ENCODE measurements at regions not wholly inside any gene's neighbourhood (a gene's known extent, or its start where the extent isn't known, plus 50 kb on each side); places are given as distances from the start of the nearest gene placed in this dataset.
"Not testable (repeated sequence)": the region's sequence is repeated elsewhere in the genome, so short reads cannot be mapped to it uniquely, and the experiment has no call there.

DNA sequence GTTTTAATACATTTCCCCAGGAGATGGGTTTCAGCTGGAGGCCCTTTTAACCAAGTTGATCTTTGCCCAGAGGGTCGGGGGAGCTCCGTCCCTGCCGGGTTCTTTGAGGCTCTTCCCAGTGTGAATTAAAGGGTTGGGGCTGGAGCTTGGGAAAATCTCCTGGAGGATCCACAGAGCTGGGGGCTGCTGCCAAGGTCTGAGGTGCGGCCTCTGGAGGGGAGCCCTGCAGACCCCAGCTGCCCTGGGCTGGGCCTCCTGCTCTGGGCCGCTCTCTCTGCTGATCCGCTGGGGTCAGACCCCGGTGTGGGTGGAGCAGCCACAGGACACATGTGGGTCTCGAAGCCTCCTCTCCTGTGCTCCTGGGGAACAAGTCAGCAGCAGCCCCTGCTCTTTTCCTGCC, 51.4 kb upstream of the SFSWAP start:
- TF ChIP-seq, protein P1, sequence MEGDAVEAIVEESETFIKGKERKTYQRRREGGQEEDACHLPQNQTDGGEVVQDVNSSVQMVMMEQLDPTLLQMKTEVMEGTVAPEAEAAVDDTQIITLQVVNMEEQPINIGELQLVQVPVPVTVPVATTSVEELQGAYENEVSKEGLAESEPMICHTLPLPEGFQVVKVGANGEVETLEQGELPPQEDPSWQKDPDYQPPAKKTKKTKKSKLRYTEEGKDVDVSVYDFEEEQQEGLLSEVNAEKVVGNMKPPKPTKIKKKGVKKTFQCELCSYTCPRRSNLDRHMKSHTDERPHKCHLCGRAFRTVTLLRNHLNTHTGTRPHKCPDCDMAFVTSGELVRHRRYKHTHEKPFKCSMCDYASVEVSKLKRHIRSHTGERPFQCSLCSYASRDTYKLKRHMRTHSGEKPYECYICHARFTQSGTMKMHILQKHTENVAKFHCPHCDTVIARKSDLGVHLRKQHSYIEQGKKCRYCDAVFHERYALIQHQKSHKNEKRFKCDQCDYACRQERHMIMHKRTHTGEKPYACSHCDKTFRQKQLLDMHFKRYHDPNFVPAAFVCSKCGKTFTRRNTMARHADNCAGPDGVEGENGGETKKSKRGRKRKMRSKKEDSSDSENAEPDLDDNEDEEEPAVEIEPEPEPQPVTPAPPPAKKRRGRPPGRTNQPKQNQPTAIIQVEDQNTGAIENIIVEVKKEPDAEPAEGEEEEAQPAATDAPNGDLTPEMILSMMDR (IDR thresholded peaks at IDR 0.05), result not testable (repeated sequence)
- not testable (repeated sequence) for TF ChIP-seq EZH2 (IDR thresholded peaks at IDR 0.05)
